Esophagus squamous epithelium (tissue), 5 donors: ENCODE measurements at regions not wholly inside any gene's neighbourhood (a gene's known extent, or its start where the extent isn't known, plus 50 kb on each side); places are given as distances from the start of the nearest gene placed in this dataset.

Source experiments
- DNase-seq: peaks from one replicate; lab custom pipeline; 2025; lab: John Stamatoyannopoulos, UW
- H3K27ac ChIP-seq, 4 donors: fragments of 200-600 bp; sonication (generic); one replicate each; pipeline ENCODE4 v1.5.1; 2016 to 2019; ENCODE audit warnings: mild to moderate bottlenecking in 1 of 4
- H3K27me3 ChIP-seq, 4 donors: fragments of 200-600 bp; sonication (generic); 1 replicate in 3 of 4; 2 replicates in 1 of 4; pipeline versions ENCODE4 v1.5.1 to v1.6.0; 2017 to 2021; ENCODE audit warnings: antibody characterized with exemption in 1 of 4
- H3K36me3 ChIP-seq, 3 donors: fragments of 200-600 bp; sonication (generic); one replicate each; pipeline ENCODE4 v1.5.1; 2016 to 2019
- H3K4me1 ChIP-seq, 3 donors: fragments of 200-600 bp; sonication (generic); one replicate each; pipeline ENCODE4 v1.5.1; 2017 to 2019
- H3K4me3 ChIP-seq, 4 donors: fragments of 200-600 bp; sonication (generic); 1 replicate in 3 of 4; 2 replicates in 1 of 4; pipeline ENCODE4 v1.5.1; 2016 to 2019; ENCODE audit warnings: mild to moderate bottlenecking in 2 of 4, moderate library complexity in 1 of 4
- H3K9me3 ChIP-seq, 3 donors: fragments of 200-600 bp; sonication (generic); one replicate each; pipeline ENCODE4 v1.5.1; 2016 to 2019
- POLR2A ChIP-seq, 4 donors: fragments of 450-650 bp; IDR thresholded peaks; one replicate each; pipeline ENCODE4 v1.6.1; 2017; ENCODE audit warnings: antibody characterized with exemption in 4 of 4, mild to moderate bottlenecking in 4 of 4, moderate library complexity in 3 of 4
- WGBS, 2 donors: methylation state at CpG; one replicate each; pipeline ENCODE4 v1.1.5; 2018; 5-methylcytosine and 5-hydroxymethylcytosine counted together
- intact Hi-C: fragments of 100-400 bp; cut with DNase I; formaldehyde crosslinking; loops from one replicate; pipeline ENCODE4 v1.15.0; 2022
- TF ChIP-seq, protein P1 (sequence below), 6 experiments: fragments of 450-650 bp in 4 of 6; fragments of 200-600 bp in 2 of 6; sonication (generic) in 2 of 6; IDR thresholded peaks; one replicate each; pipeline ENCODE4 v1.5.1; 2016 to 2019; ENCODE audit warnings: antibody characterized with exemption in 6 of 6, mild to moderate bottlenecking in 4 of 6, moderate library complexity in 4 of 6
- donor health status: DM: yes; HTN: yes; CAD: no.

- Histone ChIP-seq H3K4me1 (peaks cover 0 to 15% (median 9%) of the 10 kb centered on the region in 3 donors), H3K27ac (no peak overlapping the region), H3K27me3 (no peaks in the 10 kb centered on the region), H3K4me3 (peak overlapping the region in 1 of 4 donors; percentile 12), H3K9me3 (no peaks in the 10 kb centered on the region), H3K36me3 (no peaks in the 10 kb centered on the region)
- WGBS, 2 donors, result 3 to 52% methylated on average over 7 to 8 of the region's 8 CpGs
- intact Hi-C loops, result no loop called here
- no peak for TF ChIP-seq POLR2A (IDR thresholded peaks at IDR 0.05)
- TF ChIP-seq, protein P1, sequence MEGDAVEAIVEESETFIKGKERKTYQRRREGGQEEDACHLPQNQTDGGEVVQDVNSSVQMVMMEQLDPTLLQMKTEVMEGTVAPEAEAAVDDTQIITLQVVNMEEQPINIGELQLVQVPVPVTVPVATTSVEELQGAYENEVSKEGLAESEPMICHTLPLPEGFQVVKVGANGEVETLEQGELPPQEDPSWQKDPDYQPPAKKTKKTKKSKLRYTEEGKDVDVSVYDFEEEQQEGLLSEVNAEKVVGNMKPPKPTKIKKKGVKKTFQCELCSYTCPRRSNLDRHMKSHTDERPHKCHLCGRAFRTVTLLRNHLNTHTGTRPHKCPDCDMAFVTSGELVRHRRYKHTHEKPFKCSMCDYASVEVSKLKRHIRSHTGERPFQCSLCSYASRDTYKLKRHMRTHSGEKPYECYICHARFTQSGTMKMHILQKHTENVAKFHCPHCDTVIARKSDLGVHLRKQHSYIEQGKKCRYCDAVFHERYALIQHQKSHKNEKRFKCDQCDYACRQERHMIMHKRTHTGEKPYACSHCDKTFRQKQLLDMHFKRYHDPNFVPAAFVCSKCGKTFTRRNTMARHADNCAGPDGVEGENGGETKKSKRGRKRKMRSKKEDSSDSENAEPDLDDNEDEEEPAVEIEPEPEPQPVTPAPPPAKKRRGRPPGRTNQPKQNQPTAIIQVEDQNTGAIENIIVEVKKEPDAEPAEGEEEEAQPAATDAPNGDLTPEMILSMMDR (IDR thresholded peaks at IDR 0.05), result no peak
- DNase-seq, result no peak
Measured at GRCh38 chr5:166962461-166962860, 1329.0 kb upstream of the WWC1 start.

DNA sequence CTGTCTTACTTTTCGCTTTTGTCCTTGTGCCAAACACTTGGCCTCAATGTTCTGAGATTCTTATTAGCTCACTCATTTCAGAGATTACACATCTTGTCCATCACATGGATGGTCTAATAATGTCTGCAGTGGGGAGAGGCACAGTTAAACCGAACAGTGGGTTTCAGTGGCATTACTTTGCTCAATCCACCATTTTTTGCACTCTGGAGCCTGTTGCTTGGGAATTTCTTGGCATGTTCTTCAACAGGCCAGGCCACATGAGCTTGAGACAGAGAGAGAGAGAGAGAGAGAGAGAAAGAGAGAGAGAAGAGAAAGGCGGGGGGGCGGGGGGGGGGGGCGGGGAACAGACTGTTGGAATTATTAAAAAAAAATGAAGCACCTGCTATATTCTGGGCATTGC lies 1327.8 kb upstream of the WWC1 start:
- Histone ChIP-seq H3K4me1 (peaks cover 0 to 15% (median 9%) of the 10 kb centered on the region in 3 donors), H3K36me3 (no peaks in the 10 kb centered on the region), H3K9me3 (no peaks in the 10 kb centered on the region), H3K27ac (no peak overlapping the region), H3K4me3 (no peak overlapping the region), H3K27me3 (no peaks in the 10 kb centered on the region)
- intact Hi-C loops, result no loop called here
- DNase-seq, result no peak
- 75 to 82% methylated on average over 4 to 5 of the region's 5 CpGs for WGBS, 2 donors
- TF ChIP-seq, protein P1 (IDR thresholded peaks at IDR 0.05), result no peak
- no peak for TF ChIP-seq POLR2A (IDR thresholded peaks at IDR 0.05)

DNA sequence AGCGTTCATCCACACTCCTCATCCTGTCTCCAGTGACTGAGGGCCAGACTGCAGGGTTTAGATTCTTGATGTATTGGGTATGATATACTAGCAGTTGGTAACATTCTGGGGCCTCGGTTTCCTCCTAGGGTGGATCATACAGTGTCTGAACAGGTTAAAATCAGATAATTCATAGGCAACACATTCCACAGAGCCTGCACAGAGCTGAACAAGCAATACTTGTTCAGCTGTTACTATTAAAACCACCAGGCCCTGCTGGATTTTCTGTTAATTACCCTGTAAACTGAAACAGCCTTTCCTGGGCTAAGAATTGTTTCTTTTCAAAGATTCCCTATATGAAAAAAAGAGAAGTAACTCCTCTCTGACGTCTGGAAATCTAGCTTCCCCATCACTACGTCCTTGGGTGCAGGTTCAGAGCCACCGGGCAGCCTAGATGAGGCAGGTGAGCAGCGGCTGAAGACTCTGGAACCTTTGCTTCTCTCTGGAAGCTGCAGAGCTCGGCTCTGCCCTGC lies 1313.5 kb upstream of the WWC1 start:
- Histone ChIP-seq H3K4me1 (peaks cover 5 to 28% (median 5%) of the 10 kb centered on the region in 3 donors), H3K27ac (peak overlapping the region in 2 of 4 donors; percentile 63 to 73), H3K4me3 (peak overlapping the region; percentile 29 to 70 (median 48)), H3K27me3 (peaks cover 0 to 30% (median 0%) of the 10 kb centered on the region in 4 donors), H3K36me3 (no peaks in the 10 kb centered on the region), H3K9me3 (no peaks in the 10 kb centered on the region)
- 50 to 58% methylated on average over 4 to 5 of the region's 7 CpGs for WGBS, 2 donors
- no peak for DNase-seq
- intact Hi-C loops, result no loop called here
- no peak for TF ChIP-seq POLR2A (IDR thresholded peaks at IDR 0.05)

- Histone ChIP-seq H3K4me3 (peak overlapping the region; percentile 29 to 70 (median 48)), H3K36me3 (no peaks in the 10 kb centered on the region), H3K9me3 (no peaks in the 10 kb centered on the region), H3K27me3 (peaks cover 0 to 30% (median 0%) of the 10 kb centered on the region in 4 donors), H3K27ac (peak overlapping the region in 3 of 4 donors; percentile 53 to 73 (median 63)), H3K4me1 (peaks cover 5 to 28% (median 5%) of the 10 kb centered on the region in 3 donors)
- WGBS, 2 donors, result 2 to 6% methylated on average over 13 of the region's 13 CpGs
- no peak for TF ChIP-seq POLR2A (IDR thresholded peaks at IDR 0.05)
- TF ChIP-seq, protein P1 (IDR thresholded peaks at IDR 0.05), result no peak
- DNase-seq, result no peak
- intact Hi-C loops, result no loop called here
Measured at GRCh38 chr5:166979307-166979895, 1312.0 kb upstream of the WWC1 start.

DNA sequence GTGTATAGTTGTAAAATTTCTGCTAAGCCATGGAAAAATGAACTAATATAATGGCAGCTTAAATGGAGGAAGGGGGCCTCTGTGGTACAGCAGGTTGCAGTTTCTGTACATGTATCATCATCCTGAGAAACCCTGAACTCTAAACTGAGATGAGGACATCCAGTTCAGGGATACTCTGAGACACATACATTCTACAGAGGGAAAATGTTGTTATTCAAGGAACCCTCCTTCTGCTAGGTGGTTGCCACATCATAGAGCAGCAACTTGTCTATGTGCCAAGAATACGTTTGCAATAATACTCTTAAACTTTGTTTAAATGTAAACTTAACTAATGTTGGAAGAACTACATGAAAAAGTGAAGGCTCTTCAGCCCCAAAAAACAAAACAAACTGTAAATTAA lies 1310.8 kb upstream of the WWC1 start:
- no peak for DNase-seq
- 22 to 27% methylated on average over 1 of the region's 1 CpG for WGBS, 2 donors
- peak overlapping the region in 1 of 4 donors; percentile 70 for H3K4me3 ChIP-seq
- H3K27me3 ChIP-seq, result peaks cover 0 to 30% (median 0%) of the 10 kb centered on the region in 4 donors
- H3K9me3 ChIP-seq, result no peaks in the 10 kb centered on the region
- H3K4me1 ChIP-seq, result peaks cover 5 to 28% (median 5%) of the 10 kb centered on the region in 3 donors
- TF ChIP-seq, protein P1 (IDR thresholded peaks at IDR 0.05), result no peak
- TF ChIP-seq POLR2A (IDR thresholded peaks at IDR 0.05), result no peak
- peak overlapping the region in 2 of 4 donors; percentile 4 to 11 for H3K27ac ChIP-seq
- no peaks in the 10 kb centered on the region for H3K36me3 ChIP-seq
- intact Hi-C loops, result no loop called here
